NCI-H524 (cell line): ENCODE measurements at regions not wholly inside any gene's neighbourhood (a gene's known extent, or its start where the extent isn't known, plus 50 kb on each side); places are given as distances from the start of the nearest gene placed in this dataset.
"Not testable (repeated sequence)": the region's sequence is repeated elsewhere in the genome, so short reads cannot be mapped to it uniquely, and the experiment has no call there.

ENCODE experiments used
- DNase-seq, 2 experiments: peaks; one replicate each; lab custom pipeline; 2025; lab: John Stamatoyannopoulos, UW

GRCh38 chr9:78972303-78972999 lies 599.3 kb upstream of the TLE4 start:
- DNase-seq = peak in 1 of 2 experiments; percentile 69

GRCh38 chr9:78973907-78974306 lies 597.9 kb upstream of the TLE4 start:
- DNase-seq = no peak

- no peak for DNase-seq
These were observed 588.9 kb upstream of the TLE4 start for GRCh38 chr9:78982849-78983248.

- no peak for DNase-seq
These were observed 586.6 kb upstream of the TLE4 start for GRCh38 chr9:78985084-78985738.

GRCh38 chr9:78986446-78986845 lies 585.3 kb upstream of the TLE4 start:
- no peak for DNase-seq

- DNase-seq = no peak
These were observed 582.6 kb upstream of the TLE4 start for GRCh38 chr9:78989031-78989658.

- DNase-seq = no peak
These were observed 577.3 kb upstream of the TLE4 start for GRCh38 chr9:78994471-78994870.

- DNase-seq = not testable (repeated sequence)
These were observed 576.8 kb upstream of the TLE4 start for GRCh38 chr9:78994974-78995373.

GRCh38 chr9:78997296-78997695 lies 574.5 kb upstream of the TLE4 start:
- no peak for DNase-seq

GRCh38 chr9:79000230-79001002 lies 571.3 kb upstream of the TLE4 start:
- DNase-seq = no peak

- no peak for DNase-seq
These were observed 570.8 kb upstream of the TLE4 start for GRCh38 chr9:79001012-79001411.

- DNase-seq = no peak
These were observed 568.3 kb upstream of the TLE4 start for GRCh38 chr9:79003514-79003913.

- DNase-seq = no peak
These were observed 567.7 kb upstream of the TLE4 start for GRCh38 chr9:79004032-79004431.

- no peak for DNase-seq
These were observed 565.2 kb upstream of the TLE4 start for GRCh38 chr9:79006546-79006945.

GRCh38 chr9:79007701-79008483 lies 563.9 kb upstream of the TLE4 start:
- DNase-seq = no peak

- DNase-seq = no peak
These were observed 562.8 kb upstream of the TLE4 start for GRCh38 chr9:79008916-79009315.

- no peak for DNase-seq
These were observed 560.3 kb upstream of the TLE4 start for GRCh38 chr9:79011461-79011860.

- DNase-seq = no peak
These were observed 559.2 kb upstream of the TLE4 start for GRCh38 chr9:79012561-79012960.

- no peak for DNase-seq
These were observed 557.8 kb upstream of the TLE4 start for GRCh38 chr9:79013715-79014610.

GRCh38 chr9:79014929-79015699 lies 556.7 kb upstream of the TLE4 start:
- DNase-seq = no peak
